Esophagus (tissue), 2 donors: ENCODE measurements at regions not wholly inside any gene's neighbourhood (a gene's known extent, or its start where the extent isn't known, plus 50 kb on each side); places are given as distances from the start of the nearest gene placed in this dataset.
"Not testable (repeated sequence)": the region's sequence is repeated elsewhere in the genome, so short reads cannot be mapped to it uniquely, and the experiment has no call there.

Source experiments
- H3K27ac ChIP-seq, 2 donors: one replicate each; pipeline ENCODE4 v1.5.1; 2013; ENCODE audit warnings: low read depth in 2 of 2, mild to moderate bottlenecking in 2 of 2, inconsistent platforms in 1 of 2, low read length in 1 of 2, moderate library complexity in 1 of 2
- H3K27me3 ChIP-seq, 2 donors: one replicate each; pipeline ENCODE4 v1.6.1; 2013; ENCODE audit warnings: low read length in 2 of 2, control low read depth in 1 of 2, mild to moderate bottlenecking in 1 of 2; ENCODE audit not compliant: insufficient read depth in 2 of 2, control insufficient read depth in 1 of 2
- H3K36me3 ChIP-seq, 2 donors: one replicate each; pipeline ENCODE4 v1.6.1; 2013; ENCODE audit warnings: low read length in 1 of 2; ENCODE audit not compliant: control insufficient read depth in 2 of 2, insufficient read depth in 2 of 2
- H3K4me1 ChIP-seq, 2 donors: one replicate each; pipeline ENCODE4 v1.6.1; 2013; ENCODE audit warnings: low read length in 1 of 2; ENCODE audit not compliant: control insufficient read depth in 2 of 2, insufficient read depth in 2 of 2
- H3K4me3 ChIP-seq, 2 donors: one replicate each; pipeline ENCODE4 v1.5.1; 2013; ENCODE audit warnings: low read length in 2 of 2, mild to moderate bottlenecking in 2 of 2, low read depth in 1 of 2, moderate library complexity in 1 of 2
- H3K9me3 ChIP-seq, 2 donors: one replicate each; pipeline ENCODE4 v1.6.1; 2013; ENCODE audit warnings: mild to moderate bottlenecking in 2 of 2, low read depth in 1 of 2, low read length in 1 of 2, moderate library complexity in 1 of 2; ENCODE audit not compliant: control insufficient read depth in 2 of 2, insufficient read depth in 1 of 2
- WGBS, 2 donors: extraction: QIAGEN DNeasy Blood & Tissue Kit; methylation state at CpG; one replicate each; pipeline ENCODE4 v1.1.7; 2013; 5-methylcytosine and 5-hydroxymethylcytosine counted together
- donor health status: healthy with polysubstance abuse.
- donor health status: Bipolar disorder and iron deficiency.

DNA sequence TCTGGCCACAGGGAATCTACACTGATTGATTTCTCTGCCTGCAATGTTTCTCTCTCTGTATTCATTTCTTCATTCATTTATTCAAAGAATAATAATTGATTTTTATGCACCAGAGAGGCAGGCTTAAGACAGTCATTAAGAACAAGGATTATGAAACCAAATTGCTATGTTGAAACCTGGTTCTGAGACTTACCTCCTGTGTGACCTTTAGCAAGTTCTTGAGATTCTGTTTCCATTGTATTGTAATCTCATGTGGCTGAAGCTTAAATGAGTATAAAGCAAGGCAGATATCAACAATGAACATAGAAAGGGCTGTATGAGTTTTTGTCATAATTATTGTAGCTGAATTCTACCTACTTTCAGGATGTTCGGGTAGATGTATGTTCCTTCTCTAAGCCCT, 129.6 kb upstream of the GRIA1 start:
- no peaks in the 10 kb centered on the region for H3K9me3 ChIP-seq
- no peak overlapping the region for H3K4me3 ChIP-seq
- no peaks in the 10 kb centered on the region for H3K4me1 ChIP-seq
- WGBS, 2 donors: 89 to 90% methylated on average over 1 of the region's 1 CpG
- no peaks in the 10 kb centered on the region for H3K27me3 ChIP-seq
- no peaks in the 10 kb centered on the region for H3K36me3 ChIP-seq
- H3K27ac ChIP-seq: no peak overlapping the region

DNA sequence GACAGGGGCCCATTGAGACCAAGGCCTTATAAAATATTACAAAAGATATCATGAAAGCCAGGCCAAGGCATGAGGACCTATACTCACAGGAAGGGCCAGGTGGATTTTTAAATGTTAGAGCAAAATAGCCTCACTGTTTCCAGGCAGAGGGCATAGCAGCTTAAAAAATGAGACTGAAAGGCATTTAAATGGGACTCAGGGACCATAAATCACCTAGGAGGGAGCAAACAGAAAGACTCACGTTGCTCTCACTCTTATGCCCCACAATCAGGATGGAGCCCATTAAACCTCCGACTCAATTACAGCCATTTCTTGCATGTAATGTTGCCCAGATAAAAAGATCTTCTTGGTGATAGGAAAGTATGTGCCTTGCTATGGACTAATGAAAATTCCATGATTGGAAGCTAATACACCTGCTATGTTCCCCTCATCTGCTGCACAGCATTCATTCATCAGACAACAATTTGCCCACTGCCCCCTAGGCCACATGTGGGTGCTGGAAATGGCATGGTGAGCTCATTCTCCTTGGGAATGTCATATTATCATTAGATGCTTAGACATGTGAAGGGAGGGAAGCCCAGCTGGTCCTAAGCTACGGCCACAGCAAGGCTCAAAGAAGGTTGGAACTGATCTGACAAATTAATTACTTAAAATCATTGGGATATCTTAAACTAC, 128.6 kb upstream of the GRIA1 start:
- WGBS, 2 donors: 50 to 66% methylated on average over 3 of the region's 3 CpGs
- no peaks in the 10 kb centered on the region for H3K4me1 ChIP-seq

DNA sequence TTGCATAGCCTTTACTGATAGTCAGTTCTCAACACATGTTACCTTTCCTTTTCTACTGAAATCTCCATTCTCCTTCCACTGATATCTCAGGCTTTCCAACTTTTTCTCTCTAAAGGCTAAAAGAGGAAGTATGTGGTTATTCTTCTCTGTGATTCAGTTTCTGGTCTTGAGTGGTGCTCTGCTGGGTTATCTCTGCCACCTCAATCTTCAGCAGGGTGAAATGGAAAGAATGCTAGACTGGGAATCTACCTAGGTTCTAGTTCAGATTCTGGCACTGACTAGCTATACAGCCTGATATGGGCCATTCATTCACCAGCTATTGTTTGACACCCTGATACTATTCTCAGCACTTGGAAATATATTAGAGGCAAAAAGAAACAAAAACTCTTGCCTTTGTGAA, 124.9 kb upstream of the GRIA1 start:
- H3K27me3 ChIP-seq: no peaks in the 10 kb centered on the region
- no peak overlapping the region for H3K4me3 ChIP-seq
- H3K36me3 ChIP-seq: no peaks in the 10 kb centered on the region
- no peak overlapping the region for H3K27ac ChIP-seq
- H3K4me1 ChIP-seq: no peaks in the 10 kb centered on the region
- no peaks in the 10 kb centered on the region for H3K9me3 ChIP-seq

More for the DNA sequence above, 128.6 kb upstream of the GRIA1 start:
- Histone ChIP-seq H3K36me3 (no peaks in the 10 kb centered on the region), H3K27me3 (no peaks in the 10 kb centered on the region), H3K4me3 (no peak overlapping the region), H3K9me3 (no peaks in the 10 kb centered on the region), H3K27ac (no peak overlapping the region)

GRCh38 chr5:153367466-153367865, 123.0 kb upstream of the GRIA1 start:
- WGBS, 2 donors: 83 to 92% methylated on average over 3 of the region's 3 CpGs
- Histone ChIP-seq H3K27ac (no peak overlapping the region), H3K4me3 (no peak overlapping the region), H3K36me3 (no peaks in the 10 kb centered on the region), H3K9me3 (no peaks in the 10 kb centered on the region), H3K27me3 (no peaks in the 10 kb centered on the region), H3K4me1 (no peaks in the 10 kb centered on the region)

- Histone ChIP-seq H3K27ac (no peak overlapping the region), H3K4me3 (no peak overlapping the region), H3K36me3 (no peaks in the 10 kb centered on the region), H3K4me1 (no peaks in the 10 kb centered on the region), H3K9me3 (no peaks in the 10 kb centered on the region), H3K27me3 (no peaks in the 10 kb centered on the region)
- WGBS, 2 donors: 38 to 50% methylated on average over 6 of the region's 6 CpGs
Observed at GRCh38 chr5:153372425-153373129, 117.9 kb upstream of the GRIA1 start.

- 60 to 61% methylated on average over 4 of the region's 4 CpGs for WGBS, 2 donors
- H3K27me3 ChIP-seq: no peaks in the 10 kb centered on the region
- H3K36me3 ChIP-seq: no peaks in the 10 kb centered on the region
- no peaks in the 10 kb centered on the region for H3K4me1 ChIP-seq
- no peaks in the 10 kb centered on the region for H3K9me3 ChIP-seq
- no peak overlapping the region for H3K27ac ChIP-seq
- no peak overlapping the region for H3K4me3 ChIP-seq
Observed at GRCh38 chr5:153373130-153373498, 117.4 kb upstream of the GRIA1 start.

DNA sequence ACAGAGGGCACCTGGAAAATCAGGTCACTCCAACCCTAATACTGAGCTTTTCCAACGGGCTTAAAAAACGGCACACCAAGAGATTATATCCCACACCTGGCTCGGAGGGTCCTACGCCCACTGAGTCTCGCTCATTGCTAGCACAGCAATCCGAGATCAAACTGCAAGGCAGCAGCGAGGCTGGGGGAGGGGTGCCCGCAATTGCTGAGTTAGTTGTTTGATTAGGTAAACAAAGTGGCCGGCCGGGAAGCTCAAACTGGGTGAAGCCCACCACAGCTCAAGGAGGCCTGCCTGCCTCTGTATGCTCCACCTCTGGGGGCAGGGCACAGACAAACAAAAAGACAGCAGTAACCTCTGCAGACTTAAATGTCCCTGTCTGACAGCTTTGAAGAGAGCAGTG, 108.8 kb upstream of the GRIA1 start:
- not testable (repeated sequence) for H3K36me3 ChIP-seq, H3K9me3 ChIP-seq, H3K4me3 ChIP-seq, H3K27me3 ChIP-seq, H3K4me1 ChIP-seq, H3K27ac ChIP-seq
- 92 to 93% methylated on average over 10 of the region's 10 CpGs for whole genome bisulfite sequencing, 2 donors

- Histone ChIP-seq H3K4me3 (no peak overlapping the region), H3K36me3 (no peaks in the 10 kb centered on the region), H3K27me3 (no peaks in the 10 kb centered on the region), H3K4me1 (no peaks in the 10 kb centered on the region), H3K9me3 (no peaks in the 10 kb centered on the region), H3K27ac (no peak overlapping the region)
Observed at GRCh38 chr5:153390569-153390968, 99.9 kb upstream of the GRIA1 start.

- Histone ChIP-seq H3K4me3 (no peak overlapping the region), H3K36me3 (no peaks in the 10 kb centered on the region), H3K27ac (no peak overlapping the region), H3K27me3 (no peaks in the 10 kb centered on the region), H3K9me3 (no peaks in the 10 kb centered on the region), H3K4me1 (no peaks in the 10 kb centered on the region)
- 46 to 49% methylated on average over 2 of the region's 2 CpGs for WGBS, 2 donors
Observed at GRCh38 chr5:153399595-153399994, 90.9 kb upstream of the GRIA1 start.

GRCh38 chr5:153400931-153401330, 89.5 kb upstream of the GRIA1 start:
- H3K27me3 ChIP-seq: no peaks in the 10 kb centered on the region
- 76 to 77% methylated on average over 2 of the region's 2 CpGs for WGBS, 2 donors
- no peak overlapping the region for H3K27ac ChIP-seq
- no peak overlapping the region for H3K4me3 ChIP-seq
- H3K36me3 ChIP-seq: no peaks in the 10 kb centered on the region
- H3K4me1 ChIP-seq: no peaks in the 10 kb centered on the region
- H3K9me3 ChIP-seq: no peaks in the 10 kb centered on the region
